NCI-H1436 treated with DMSO at 0.1 percent for 48 hours (cell line): ENCODE measurements at regions not wholly inside any gene's neighbourhood (a gene's known extent, or its start where the extent isn't known, plus 50 kb on each side); places are given as distances from the start of the nearest gene placed in this dataset.

ENCODE experiments used
- DNase-seq: peaks from one replicate; lab custom pipeline; 2025; lab: John Stamatoyannopoulos, UW

DNA sequence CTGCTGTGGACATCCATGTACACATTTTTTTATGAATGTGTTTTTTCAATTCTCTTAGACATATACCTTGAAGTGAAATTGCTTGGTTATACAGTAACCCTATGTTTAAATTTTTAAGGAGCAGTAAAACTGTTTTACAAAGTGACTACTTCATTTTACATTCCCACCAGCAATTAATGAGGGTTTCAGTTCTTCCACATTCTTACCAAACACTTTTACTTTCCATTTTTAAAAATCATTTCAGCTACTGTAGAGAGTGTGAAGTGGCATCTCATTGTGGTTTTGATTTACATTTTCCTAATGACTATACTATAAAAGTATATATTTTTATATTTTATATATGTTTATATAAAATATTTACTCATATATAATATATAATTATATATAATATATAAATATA, 1221.5 kb downstream of the PLA2G4A start:
- DNase-seq: no peak

DNA sequence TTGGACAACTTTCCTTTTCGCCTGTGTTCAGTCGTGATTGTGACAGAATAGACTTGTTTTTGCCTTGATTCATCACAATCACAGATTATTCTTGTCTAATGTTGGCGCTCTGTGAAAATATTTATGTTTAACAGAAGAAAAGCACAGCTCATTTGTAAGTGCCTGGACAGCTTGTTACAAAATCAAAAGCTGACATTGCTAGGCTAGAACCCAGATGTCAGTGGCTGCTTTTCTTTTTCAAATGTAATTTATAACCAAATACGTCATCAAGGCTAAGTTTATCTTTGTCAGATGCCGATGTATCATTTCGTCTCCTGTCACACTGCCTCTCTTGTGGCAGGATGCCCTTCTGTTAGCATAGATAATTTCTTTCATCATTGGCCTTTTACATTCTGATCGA, 1227.3 kb downstream of the PLA2G4A start:
- no peak for DNase-seq

DNA sequence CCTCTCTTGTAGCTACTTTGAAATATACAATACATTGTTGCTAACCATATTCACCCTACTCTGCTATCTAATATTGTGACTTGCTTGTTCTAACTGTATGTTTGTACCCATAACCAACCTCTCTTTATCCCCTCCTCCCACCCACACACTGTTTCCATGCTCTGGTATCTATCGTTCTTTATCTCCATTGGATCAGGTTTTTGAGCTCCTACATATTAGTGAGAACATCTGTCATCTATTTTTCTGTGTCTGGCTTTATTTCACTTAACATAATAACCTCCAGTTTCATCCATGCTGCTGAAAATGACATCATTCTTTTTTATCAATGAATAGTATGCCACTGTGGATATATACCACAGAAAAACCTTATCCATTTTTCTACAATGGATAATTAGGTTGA, 1230.1 kb downstream of the PLA2G4A start:
- no peak for DNase-seq

DNA sequence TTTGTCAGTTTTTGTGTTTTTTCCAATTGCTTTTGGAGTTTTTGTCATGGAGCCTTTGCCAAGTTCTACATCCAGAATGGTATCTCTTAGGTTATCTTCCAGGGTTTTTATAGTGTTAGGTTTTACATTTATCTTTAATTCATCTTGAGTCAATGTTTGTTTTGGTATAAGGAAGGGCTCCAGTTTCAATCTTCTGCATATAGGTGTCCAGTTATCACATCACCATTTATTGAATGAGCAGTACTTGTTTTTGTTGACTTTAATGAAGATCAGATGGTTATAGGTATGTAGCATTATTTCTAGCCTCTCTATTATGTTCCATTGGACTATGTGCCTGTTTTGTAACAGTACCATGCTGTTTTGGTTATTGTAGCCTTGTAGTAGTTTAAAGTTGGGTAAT, 1233.1 kb downstream of the PLA2G4A start:
- DNase-seq: no peak

DNA sequence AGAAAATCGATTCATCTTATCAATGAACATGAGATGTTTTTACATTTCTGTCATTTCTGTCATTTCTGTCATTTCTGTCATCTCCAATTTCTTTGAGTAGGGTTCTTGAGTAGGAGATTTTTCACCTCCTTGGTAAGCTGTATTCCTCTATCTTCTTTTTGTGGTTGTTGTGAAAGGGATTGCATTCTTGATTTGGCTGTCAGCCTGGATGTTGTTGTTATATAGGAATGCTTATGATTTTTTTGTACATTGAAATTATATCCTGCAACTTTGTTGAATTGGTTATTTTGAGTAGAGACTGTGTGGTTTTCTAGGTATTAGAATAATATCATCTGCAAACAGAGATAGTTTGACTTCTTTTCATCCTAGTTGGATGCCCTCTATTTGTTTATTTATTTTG, 1233.7 kb downstream of the PLA2G4A start:
- no peak for DNase-seq

DNA sequence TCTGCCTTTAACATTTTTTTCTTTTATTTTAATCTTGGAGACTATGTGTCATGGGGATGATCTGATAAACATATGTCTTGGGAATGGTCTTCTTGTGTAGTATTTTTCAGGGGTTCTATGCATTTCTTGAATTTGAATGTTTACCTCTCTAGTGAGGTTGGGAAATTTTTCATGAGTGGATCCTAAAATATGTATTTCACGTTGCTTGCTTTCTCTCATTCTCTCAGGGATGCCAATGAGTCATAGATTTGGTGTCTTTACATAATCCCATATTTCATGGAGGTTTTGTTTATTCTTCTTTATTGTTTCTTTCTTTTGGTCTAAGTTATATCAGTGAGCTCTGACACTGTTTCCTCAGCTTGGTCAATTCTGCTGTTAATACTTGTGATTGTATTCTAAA, 1237.2 kb downstream of the PLA2G4A start:
- no peak for DNase-seq

DNA sequence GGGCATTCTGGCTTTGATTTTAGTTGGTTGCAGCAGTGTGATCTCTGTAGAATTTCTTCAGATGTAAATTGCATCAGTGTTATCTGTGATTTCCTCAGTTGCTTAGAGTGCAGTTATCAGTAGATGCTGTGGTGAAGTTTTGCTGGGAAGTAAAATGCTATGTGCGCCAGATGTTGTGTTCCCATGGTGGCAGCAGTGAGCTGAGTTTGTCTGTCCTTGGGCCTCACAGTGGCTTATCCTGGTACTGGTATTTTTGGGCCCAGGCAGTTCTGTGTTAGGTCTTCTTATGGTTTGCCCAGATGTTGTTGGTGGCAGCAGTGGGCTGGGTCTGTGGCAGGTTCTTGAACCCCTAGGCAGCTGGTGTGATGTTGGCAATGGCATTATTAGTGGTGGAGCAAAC, 1242.1 kb downstream of the PLA2G4A start:
- DNase-seq: no peak

DNA sequence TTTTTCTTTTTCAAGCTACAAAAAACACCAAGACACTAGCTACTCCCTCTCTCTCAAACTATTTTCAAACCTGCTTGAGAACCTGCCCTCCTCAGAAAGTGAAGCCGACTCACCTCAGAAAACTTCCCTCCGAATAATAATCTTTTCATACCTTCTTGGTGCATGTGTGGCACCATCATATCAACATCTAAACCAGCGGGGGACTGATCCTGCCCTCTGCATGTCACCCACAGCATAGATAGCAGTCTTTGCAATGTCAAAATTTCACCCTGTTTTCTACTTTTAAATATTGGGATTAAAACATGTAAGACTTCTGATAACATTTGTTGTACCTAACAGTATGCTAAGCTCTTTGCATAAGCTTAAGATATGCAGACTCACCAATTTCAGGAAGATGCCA, 1260.3 kb downstream of the PLA2G4A start:
- no peak for DNase-seq

DNA sequence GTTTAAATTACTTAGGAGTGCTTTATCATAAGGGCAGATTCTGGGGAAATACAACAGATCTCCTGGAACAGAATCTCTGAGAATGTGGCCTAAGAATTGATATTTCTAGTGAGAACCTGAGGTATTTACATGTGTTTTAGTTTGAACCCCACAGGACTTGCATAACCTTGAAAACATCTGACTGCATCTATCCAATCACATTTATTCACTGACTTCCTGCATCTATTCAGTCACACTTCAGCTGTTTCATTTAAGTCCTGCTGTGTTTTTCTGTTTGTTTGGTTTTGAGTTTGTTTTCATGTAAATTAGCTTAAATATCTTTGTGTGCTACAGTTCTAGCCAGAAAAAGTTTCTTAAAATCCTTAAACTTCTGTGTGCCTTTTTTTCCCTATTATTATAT, 1260.7 kb downstream of the PLA2G4A start:
- no peak for DNase-seq

DNA sequence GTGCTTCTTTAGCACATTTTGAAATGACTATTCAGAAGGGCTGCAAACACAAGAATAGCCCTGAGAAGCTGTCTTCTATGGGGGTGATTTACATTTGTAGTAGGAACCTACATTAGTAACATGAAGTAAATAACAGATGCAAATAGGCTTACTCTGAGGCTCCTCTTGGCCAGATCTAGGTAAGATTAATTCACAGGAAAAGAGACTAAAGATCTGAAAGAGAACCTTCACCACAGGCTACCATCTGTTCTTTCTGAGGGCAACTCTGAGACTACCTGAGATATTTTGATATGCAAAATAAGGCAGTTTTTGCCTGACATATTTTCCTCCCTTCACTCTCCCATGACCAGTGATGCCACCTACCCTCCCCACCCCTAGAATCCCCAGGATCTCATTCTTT, 1267.8 kb downstream of the PLA2G4A start:
- DNase-seq: no peak

DNA sequence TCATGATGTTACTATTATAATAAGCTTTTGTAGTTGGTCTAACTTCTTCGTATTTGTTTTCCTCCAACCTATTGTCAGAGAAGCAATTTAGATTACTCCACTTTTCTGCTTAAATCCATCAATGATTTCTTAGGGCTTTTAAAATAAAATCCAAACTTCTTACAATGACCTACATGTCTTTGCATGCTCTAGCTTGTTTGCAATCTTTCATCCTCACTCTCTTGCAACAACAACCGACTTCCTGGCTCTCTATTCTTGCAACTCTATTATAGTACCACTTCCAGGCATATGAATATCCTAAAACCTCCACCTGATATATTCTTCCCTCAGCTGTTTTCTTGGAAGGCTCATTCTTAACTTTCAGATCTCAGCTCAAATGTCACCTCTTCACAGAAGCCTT, 1288.7 kb downstream of the PLA2G4A start:
- DNase-seq: no peak

DNA sequence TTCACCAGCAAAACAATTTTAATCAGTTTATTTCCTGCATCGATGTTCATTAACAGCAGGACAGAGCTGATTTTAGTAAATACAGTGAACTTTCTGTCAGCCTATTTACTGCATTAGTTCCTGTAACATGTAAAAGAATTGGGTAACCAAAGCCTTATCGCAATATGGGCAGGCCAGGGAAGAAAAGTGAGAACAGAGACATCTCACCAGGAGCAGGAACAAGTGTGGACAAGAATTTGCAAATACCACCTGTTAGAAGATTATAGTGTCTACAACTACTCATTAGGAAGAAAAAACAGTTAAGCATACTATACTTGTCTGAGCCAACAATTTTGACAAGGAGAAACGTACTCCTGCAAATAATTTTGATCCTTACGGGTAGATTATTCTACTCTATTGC, 1293.9 kb downstream of the PLA2G4A start:
- no peak for DNase-seq

DNA sequence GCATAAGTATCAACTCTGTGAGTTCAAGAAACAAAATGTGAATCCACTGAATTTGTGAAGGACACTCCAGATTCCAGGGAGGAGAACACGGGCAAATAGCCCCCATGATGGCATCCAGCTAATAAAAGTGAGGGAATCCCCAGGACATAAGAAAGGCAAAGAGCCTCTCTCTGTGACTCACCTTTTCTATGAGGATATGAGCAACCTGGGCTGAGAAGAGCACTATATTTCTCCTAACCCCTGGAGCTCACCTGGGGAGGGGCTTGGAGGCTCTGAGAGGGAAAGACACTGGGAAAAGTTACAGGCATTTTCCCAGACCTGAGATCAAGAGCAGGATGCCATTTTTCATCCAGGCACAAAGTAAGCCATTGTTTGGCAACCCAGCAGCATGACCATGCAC, 1298.8 kb downstream of the PLA2G4A start:
- no peak for DNase-seq

DNA sequence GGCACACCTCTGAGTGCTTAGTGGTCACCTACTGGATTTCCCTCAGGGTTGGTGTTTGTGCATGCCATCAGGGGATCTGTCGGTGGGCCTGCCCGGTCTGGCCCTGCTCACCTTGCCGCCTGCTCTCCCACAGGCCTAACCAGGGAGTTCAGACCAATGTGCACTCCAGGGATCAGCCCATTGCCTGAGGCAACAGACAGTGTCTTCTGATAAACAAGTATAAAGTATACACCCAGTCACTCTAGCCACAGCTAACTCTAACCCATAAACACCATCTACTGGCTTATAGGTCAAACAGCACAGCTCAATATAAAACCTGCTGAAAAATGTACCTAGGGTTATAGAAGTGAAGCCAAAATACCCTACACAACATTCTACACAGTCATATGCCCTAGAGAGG, 1300.0 kb downstream of the PLA2G4A start:
- DNase-seq: no peak

DNA sequence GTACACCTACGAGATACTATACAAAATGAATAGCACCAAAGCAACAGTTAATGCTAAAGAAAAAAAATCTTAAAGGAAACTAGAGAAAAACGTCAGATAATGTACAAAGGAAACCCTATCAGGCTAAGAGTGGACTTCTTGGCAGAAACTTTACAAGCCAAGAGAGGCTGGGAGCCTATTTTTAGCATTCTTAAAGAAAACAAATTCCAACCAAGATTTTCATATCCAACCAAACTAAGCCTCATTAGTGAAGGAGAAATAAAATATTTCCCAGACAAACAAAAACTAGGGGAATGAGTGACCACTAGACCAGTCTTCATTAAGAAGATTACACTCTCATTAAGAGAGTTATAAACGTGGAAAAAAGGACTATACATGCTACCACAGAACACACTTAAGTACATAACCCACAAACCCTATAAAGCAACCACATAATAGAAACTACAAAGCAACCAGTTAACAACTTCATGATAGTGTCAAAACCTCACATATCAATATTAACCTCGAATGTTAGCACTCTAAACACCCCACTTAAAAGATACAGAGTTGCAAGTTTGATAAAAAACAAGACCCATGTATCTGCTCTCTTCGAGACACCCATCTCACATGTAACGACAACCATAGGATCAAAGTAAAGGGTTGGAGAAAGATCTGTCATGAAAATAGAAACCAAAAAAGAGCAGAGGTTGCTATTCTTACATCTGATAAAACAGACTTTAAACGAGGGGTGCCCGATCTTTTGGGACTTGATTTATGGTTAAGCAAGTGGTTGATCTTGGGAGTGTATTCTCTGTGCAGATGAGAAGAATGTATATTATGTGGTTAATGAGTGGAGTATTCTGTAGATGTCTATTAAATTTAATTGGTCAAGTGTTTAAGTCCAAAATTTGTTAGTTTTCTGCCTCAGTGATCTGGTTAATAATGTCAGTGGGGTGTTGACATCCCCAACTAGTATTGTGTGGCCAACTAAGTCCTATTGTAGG, 1301.4 kb downstream of the PLA2G4A start:
- no peak for DNase-seq

DNA sequence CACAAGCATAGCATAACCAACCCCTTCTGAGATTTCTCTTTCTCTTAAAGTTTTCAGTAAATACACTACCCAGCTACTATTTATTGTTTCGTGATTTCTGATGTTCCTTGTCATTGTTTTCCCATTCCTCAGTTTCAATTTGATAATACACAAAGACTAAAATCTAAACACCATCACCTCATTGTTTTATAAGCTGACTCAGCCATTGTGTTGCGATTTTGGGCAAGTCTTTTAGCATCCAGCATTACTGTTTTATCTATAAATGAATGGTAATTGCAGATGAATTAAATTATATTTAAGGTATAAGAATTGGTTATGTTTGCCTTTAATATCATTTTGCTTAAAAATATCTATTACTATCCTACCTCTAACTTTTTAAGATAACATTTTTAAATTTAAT, 1308.5 kb downstream of the PLA2G4A start:
- DNase-seq: no peak

DNA sequence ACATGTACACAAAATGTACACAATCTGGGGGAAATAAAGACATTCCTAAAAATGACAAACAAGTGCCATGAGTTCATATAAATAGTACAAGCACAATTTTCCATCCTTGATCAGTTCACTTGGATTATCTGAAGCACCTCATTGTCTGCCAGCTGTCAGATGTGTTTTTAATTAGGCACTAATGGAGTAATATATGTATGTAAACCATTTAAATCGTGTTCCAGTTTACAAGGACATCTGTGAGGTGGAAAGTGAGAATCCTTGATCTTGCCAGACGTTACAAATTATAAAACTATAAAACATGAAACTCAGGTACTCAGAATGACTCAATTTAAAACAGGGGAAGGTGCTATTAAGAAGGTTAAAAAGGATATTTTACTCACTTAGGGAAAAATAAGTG, 1312.2 kb downstream of the PLA2G4A start:
- DNase-seq: no peak

DNA sequence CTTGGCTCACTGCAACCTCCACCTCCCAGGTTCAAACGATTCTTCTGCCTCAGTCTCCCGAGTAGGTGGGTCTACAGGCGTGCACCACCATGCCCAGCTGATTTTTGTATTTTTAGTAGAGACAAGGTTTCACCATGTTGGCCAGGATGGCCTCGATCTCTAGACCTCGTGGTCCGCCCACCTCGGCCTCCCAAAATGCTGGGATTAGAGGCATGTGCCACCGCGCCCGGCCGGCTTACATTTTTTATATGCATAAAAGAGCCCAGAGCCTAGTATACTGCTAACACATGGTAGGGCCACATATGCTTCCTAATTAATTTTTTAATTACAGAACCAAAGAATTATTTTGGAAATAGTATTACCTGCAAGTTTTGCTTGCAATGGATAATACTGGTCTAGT, 1325.4 kb downstream of the PLA2G4A start:
- no peak for DNase-seq

DNA sequence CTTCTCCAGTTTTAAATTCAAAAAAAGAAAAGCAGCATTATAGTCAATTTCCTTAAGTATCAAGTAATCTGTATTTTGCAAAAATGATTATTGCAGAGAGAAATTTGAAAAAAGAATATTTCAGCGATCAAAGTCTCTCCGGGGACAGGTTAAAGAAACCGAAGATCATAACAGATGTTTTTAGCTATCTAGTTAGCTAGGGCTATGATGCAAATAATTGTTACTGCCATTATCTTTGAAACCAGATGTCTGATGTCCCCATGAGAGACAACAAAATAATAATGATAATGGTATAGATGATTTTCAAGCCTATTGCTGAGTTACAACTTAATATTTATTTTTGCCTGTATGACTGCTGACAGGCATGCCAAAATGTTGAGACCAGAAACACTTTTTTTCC, 1326.0 kb downstream of the PLA2G4A start:
- DNase-seq: no peak

DNA sequence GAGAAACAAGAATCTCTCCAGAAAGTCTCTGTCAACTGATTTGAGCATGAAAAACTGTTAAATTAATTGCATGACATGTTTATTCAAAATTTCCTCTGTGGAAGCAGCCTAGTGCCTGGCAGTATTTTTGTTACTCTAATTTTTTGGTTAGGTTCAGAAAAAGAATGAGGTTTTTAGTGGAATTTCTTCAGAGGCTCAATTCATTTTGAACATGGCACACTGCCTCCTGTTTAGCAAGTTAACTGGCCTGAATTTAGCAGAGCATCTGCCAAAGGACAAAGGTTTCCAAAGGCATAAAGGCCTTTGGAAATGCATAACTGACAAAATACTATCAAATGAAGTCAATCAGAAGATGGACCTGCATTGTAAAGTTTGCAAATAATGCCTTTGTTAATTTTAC, 1326.5 kb downstream of the PLA2G4A start:
- no peak for DNase-seq

DNA sequence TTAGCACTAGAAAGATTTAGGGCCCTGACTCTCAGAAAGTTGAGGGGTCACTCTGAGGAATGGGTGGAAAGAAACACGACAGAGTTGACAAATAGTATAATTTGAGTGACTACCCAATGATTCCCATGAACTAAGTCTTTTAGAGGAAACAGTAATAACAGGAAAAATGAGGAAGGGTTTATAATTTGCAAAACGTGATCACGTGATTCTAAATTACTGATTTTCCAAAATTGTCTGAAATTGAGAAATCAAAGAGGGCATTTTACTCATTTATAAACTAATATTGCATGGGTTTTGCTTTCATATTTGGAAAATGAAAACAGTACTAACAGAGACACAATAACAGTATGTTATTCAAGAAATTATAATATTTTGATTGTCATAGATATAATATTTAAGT, 1335.7 kb downstream of the PLA2G4A start:
- no peak for DNase-seq

DNA sequence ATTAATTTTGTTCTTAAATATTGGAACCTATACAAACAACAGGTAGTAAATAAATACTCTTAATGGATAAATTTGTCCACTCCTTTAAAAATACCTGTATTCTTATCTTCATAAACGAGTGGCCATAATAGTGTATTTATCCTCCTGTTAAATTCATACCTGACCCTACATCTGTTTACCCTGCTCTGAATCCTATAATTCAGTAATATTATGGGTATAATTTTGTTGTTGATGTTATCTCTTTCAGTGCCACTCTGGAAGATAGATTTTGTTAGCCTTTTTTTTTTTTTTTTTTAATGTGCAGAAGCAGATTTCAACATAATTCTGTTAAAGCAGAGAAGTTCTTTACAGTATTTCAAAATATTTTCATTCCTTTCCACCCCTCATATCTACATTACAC, 1337.9 kb downstream of the PLA2G4A start:
- DNase-seq: no peak

DNA sequence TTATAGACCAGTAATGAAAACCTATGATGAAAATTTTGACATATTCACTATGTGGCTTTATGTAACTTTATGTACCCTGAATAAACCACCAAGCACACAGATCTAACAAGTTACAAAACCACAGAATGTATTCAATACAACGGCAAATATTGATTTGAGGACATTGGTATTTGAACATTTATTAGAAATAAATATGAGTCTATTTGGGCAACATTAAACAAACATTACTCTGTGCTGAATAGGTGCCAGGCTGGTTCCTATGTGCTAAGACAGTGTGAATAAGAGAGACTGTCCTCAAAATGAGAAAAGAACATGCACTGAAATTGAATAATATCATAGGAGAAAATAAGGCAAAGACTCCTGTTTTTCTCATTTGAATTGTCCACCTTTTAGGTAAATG, 1341.2 kb downstream of the PLA2G4A start:
- DNase-seq: no peak

DNA sequence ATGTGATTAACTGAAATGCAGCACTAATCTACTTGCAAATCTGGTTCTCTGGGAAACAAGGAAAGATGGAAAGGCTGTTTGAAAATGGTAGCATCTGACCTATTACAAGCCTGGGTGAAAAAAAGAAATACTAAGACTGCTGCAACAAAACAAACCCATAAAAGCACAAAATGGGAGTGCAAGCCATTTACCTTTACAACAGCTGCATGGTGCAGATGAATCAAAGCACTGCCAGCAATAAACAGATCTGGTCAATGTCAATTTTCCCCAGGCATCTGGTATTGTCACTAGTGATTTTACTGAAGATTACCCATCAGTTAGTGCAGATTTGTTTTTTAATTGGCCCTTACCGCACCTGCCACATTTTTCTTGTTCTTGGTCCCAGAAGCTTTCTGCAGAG, 1341.7 kb downstream of the PLA2G4A start:
- peak; percentile 61 for DNase-seq
